ENCODE measurements at regions not wholly inside any gene's neighbourhood (a gene's known extent, or its start where the extent isn't known, plus 50 kb on each side); places are given as distances from the start of the nearest gene placed in this dataset.
"Not testable (repeated sequence)": the region's sequence is repeated elsewhere in the genome, so short reads cannot be mapped to it uniquely, and the experiment has no call there.

DNA sequence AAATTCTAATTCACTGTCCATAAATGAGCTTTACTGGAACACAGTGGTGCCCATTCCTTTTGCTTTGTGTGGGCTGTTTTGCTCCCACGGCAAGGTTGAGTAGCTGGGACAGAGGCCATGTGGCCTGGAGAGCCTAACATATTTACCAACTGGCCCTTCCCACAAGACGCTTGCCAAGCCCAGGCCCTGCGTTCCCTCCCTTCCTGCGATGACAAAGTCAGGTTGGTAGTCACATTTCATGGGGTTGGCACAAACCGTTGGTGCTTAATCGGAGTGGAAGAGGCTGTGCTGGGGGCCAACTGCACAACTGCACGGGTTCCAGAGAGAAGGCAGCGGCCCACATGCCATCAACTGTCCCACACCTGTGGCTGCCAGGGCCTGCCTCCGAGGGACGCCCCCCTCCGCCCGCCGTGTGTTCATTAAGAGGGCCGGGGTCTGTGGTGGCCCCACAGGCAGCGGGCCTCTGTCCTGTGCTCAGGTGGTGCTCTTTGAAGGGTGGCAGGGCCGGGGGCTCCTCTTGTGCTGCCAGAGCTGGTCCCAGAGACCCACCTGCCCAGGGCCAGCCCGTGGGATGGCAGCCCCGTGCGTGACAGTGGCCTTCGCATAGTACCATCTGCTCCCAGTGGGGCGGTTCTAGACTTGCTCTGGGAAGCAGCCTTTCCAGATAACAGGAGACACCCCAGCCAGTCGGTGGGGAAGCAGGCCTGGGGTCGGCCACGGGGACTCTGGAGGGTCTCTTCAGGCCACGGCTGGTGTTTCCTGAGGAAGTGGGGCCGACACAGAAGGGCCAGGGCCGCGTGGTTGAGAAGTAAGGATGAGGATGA, 81.5 kb upstream of the CLDN5 start:
- H3K4me1 Mint-ChIP-seq, result peaks cover 0 to 3% (median 2%) of the 10 kb centered on the region in 3 donors
- ChIA-PET POLR2A (no interaction called here), CTCF (no interaction called here)
- no peak overlapping the region for H3K27ac ChIP-seq (ENCODE audit: low read depth, low read length)
- no peaks in the 10 kb centered on the region for H3K9me3 ChIP-seq (ENCODE audit: low read length)
- H3K27me3 ChIP-seq (ENCODE audit: insufficient read depth, low read length, poor library complexity, severe bottlenecking), result peaks cover 9% of the 10 kb centered on the region
- H3K27ac Mint-ChIP-seq, result no peak overlapping the region
- peaks cover 0 to 2% (median 0%) of the 10 kb centered on the region in 3 donors for H3K36me3 Mint-ChIP-seq
- H3K4me1 ChIP-seq (ENCODE audit: insufficient read depth, low read length), result peaks cover 39% of the 10 kb centered on the region
- DNase-seq, result no peak
- H3K4me3 ChIP-seq (ENCODE audit: low read length), result no peak overlapping the region
- no peaks in the 10 kb centered on the region for H3K9me3 Mint-ChIP-seq
- peaks cover 3 to 23% of the 10 kb centered on the region in 2 donors for H3K27me3 Mint-ChIP-seq
- H3K4me3 Mint-ChIP-seq, result no peak overlapping the region
- no peaks in the 10 kb centered on the region for H3K36me3 ChIP-seq (ENCODE audit: insufficient read depth, low read length)

DNA sequence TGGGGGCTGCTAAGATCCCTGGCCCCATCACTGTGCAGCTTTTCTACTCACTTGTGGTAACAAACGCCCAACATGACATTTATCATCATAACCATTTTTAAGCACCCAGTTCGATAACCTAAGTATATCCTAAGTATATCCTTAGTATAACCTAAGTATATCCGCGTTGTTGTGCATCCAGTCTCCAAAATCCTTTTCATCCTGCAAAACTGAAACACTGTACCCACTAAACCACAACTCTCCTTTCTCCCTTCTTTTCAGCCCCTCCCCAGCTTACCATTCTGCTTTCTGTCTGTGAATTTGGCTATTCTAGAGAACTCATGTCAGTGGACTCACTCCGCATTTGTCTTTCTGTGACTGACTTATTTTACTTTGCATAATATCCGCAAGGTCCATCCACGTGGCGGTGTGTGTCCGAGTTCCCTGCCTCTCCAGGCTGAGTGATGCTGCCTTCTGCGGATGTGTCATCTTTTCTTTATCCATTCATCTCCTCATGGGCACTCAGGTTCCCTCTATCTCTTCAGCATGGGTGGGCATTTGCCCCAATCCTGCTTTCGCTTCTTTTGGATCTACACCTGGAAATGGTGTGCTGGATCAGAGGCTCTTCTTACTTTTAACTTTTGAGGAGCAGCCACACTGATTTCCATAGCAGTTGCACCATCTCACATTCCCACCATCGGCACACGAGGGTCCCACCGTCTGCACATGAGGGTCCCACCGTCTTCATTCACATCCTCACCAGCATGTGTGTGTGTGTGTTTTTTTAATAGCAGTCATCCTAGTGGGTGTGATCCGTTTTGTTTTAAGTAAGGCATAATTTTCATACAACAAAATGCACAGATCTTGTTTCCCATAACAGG, 82.4 kb upstream of the CLDN5 start:
- Histone ChIP-seq H3K36me3 (ENCODE audit: insufficient read depth, low read length) (no peaks in the 10 kb centered on the region), H3K4me1 (ENCODE audit: insufficient read depth, low read length) (peaks cover 43% of the 10 kb centered on the region), H3K4me3 (ENCODE audit: low read length) (no peak overlapping the region), H3K27ac (ENCODE audit: low read depth, low read length) (no peak overlapping the region), H3K27me3 (ENCODE audit: insufficient read depth, low read length, poor library complexity, severe bottlenecking) (peaks cover 9% of the 10 kb centered on the region), H3K9me3 (ENCODE audit: low read length) (no peaks in the 10 kb centered on the region)
- no peaks in the 10 kb centered on the region for H3K9me3 Mint-ChIP-seq
- peaks cover 3 to 23% of the 10 kb centered on the region in 2 donors for H3K27me3 Mint-ChIP-seq
- ChIA-PET CTCF (no interaction called here), POLR2A (no interaction called here)
- H3K4me1 Mint-ChIP-seq, result peaks cover 3 to 7% (median 6%) of the 10 kb centered on the region in 3 donors
- DNase-seq, result no peak
- no peak overlapping the region for H3K4me3 Mint-ChIP-seq
- H3K36me3 Mint-ChIP-seq, result peaks cover 0 to 2% (median 0%) of the 10 kb centered on the region in 3 donors
- H3K27ac Mint-ChIP-seq, result peak overlapping the region in 1 of 8 donors; percentile 3

DNA sequence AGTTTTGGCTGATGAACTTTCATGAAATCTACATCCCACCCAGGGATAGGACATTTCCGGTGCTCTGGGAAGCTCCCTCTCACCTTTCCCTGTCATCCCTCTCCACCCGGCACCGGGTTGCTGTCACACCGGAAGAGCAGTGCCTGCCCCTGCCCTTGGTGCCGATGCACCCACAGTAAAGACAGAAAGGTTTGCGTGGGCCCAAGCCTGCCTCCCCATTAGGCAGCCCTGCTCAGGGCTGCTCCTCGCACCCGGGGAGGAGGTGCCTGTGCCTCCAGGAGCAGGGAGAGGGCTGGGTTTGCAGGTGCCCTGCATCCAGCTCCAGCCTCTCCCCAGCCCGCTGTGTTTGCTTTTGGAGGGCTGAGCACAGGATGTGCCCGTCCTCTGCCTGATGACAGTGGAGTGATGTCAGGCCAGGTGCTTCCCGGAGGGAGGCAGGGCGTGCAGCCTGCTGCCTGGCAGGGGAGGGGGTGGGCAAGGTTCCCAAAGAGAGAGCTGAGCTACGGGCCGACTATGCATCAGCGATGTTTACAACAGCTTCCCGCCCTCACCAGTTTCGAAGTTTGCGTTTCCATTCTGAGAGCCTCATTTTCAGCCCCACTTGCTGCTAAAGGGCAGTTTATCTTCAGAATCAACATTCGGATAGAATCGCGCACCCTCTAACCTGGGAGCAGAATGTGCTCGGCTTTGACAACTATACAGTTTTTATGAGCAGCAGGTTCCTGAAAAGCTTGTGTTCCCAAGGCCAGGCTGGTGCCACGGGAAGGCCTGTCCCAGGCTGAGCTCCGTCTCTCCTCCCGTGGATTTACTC, 83.2 kb upstream of the CLDN5 start:
- H3K27ac ChIP-seq (ENCODE audit: low read depth, low read length), result no peak overlapping the region
- H3K27me3 ChIP-seq (ENCODE audit: insufficient read depth, low read length, poor library complexity, severe bottlenecking), result peaks cover 9% of the 10 kb centered on the region
- DNase-seq, result peak in 1 of 5 donors; percentile 49
- H3K4me3 Mint-ChIP-seq, result no peak overlapping the region
- POLR2A ChIA-PET, result no interaction called here
- no peak overlapping the region for H3K27ac Mint-ChIP-seq
- H3K9me3 Mint-ChIP-seq, result no peaks in the 10 kb centered on the region
- CTCF ChIA-PET, result no interaction called here
- no peaks in the 10 kb centered on the region for H3K36me3 ChIP-seq (ENCODE audit: insufficient read depth, low read length)
- no peak overlapping the region for H3K4me3 ChIP-seq (ENCODE audit: low read length)
- H3K27me3 Mint-ChIP-seq, result peaks cover 0 to 23% of the 10 kb centered on the region in 2 donors
- peaks cover 43% of the 10 kb centered on the region for H3K4me1 ChIP-seq (ENCODE audit: insufficient read depth, low read length)
- no peaks in the 10 kb centered on the region for H3K9me3 ChIP-seq (ENCODE audit: low read length)
- H3K4me1 Mint-ChIP-seq, result peaks cover 3 to 7% (median 6%) of the 10 kb centered on the region in 3 donors
- peaks cover 0 to 2% (median 0%) of the 10 kb centered on the region in 3 donors for H3K36me3 Mint-ChIP-seq

- CTCF ChIA-PET, result no interaction called here
- Mint-ChIP-seq H3K27ac (no peak overlapping the region), H3K9me3 (no peaks in the 10 kb centered on the region)
Measured at GRCh38 chr22:19608003-19608690, 83.9 kb upstream of the CLDN5 start.

DNA sequence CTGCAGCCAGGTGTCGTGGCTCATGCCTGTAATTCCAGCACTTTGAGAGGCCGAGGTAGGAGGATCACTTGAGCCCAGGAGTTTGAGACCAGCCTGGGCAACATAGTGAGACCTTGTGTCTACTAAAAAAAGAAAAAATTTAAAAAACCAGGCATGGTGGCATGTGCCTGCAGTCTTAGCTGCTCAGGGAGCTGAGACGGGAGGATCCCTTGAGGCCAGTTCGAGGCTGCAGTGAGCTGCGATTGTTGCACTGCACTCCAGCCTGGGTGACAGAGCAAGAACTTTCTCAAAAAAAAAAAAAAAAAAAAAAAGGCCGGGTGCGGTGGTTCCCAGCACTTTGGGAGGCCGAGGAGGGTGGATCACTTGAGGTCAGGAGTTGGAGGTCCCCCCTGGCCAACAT, 85.5 kb upstream of the CLDN5 start:
- H3K27ac Mint-ChIP-seq; H3K36me3 ChIP-seq (ENCODE audit: insufficient read depth, low read length); DNase-seq; H3K9me3 Mint-ChIP-seq; H3K4me3 Mint-ChIP-seq; H3K4me1 Mint-ChIP-seq; H3K9me3 ChIP-seq (ENCODE audit: low read length); H3K36me3 Mint-ChIP-seq; H3K4me3 ChIP-seq (ENCODE audit: low read length); POLR2A ChIA-PET; H3K27ac ChIP-seq (ENCODE audit: low read depth, low read length): not testable (repeated sequence)
- CTCF ChIA-PET, result interaction anchor here (1.6 kb wide), 1 partner anchor 20 kb away, joined by 4 read pairs; no protein-coding TSS in a partner anchor
- H3K4me1 ChIP-seq (ENCODE audit: insufficient read depth, low read length), result peaks cover 43% of the 10 kb centered on the region
- H3K27me3 ChIP-seq (ENCODE audit: insufficient read depth, low read length, poor library complexity, severe bottlenecking), result peaks cover 14% of the 10 kb centered on the region
- H3K27me3 Mint-ChIP-seq, result peaks cover 0 to 23% of the 10 kb centered on the region in 2 donors

More at GRCh38 chr22:19608003-19608690, 83.9 kb upstream of the CLDN5 start:
- Mint-ChIP-seq H3K4me3 (no peak overlapping the region), H3K36me3 (peaks cover 0 to 2% (median 0%) of the 10 kb centered on the region in 3 donors), H3K4me1 (peaks cover 3 to 7% (median 6%) of the 10 kb centered on the region in 3 donors), H3K27me3 (peaks cover 0 to 23% of the 10 kb centered on the region in 2 donors)
- Histone ChIP-seq H3K4me3 (ENCODE audit: low read length) (no peak overlapping the region), H3K36me3 (ENCODE audit: insufficient read depth, low read length) (no peaks in the 10 kb centered on the region), H3K27ac (ENCODE audit: low read depth, low read length) (no peak overlapping the region), H3K4me1 (ENCODE audit: insufficient read depth, low read length) (peaks cover 43% of the 10 kb centered on the region), H3K27me3 (ENCODE audit: insufficient read depth, low read length, poor library complexity, severe bottlenecking) (peaks cover 10% of the 10 kb centered on the region), H3K9me3 (ENCODE audit: low read length) (no peaks in the 10 kb centered on the region)
- DNase-seq, result no peak
- POLR2A ChIA-PET, result no interaction called here

GRCh38 chr22:19610518-19611253, 86.5 kb upstream of the CLDN5 start:
- Histone ChIP-seq H3K4me1 (ENCODE audit: insufficient read depth, low read length) (peaks cover 43% of the 10 kb centered on the region), H3K27ac (ENCODE audit: low read depth, low read length) (no peak overlapping the region), H3K9me3 (ENCODE audit: low read length) (no peaks in the 10 kb centered on the region), H3K4me3 (ENCODE audit: low read length) (no peak overlapping the region), H3K27me3 (ENCODE audit: insufficient read depth, low read length, poor library complexity, severe bottlenecking) (peaks cover 14% of the 10 kb centered on the region), H3K36me3 (ENCODE audit: insufficient read depth, low read length) (no peaks in the 10 kb centered on the region)
- peak in 1 of 5 donors; percentile 20 for DNase-seq
- Mint-ChIP-seq H3K27me3 (peaks cover 0 to 28% of the 10 kb centered on the region in 2 donors), H3K27ac (peak overlapping the region in 1 of 8 donors; percentile 12), H3K4me1 (peaks cover 3 to 7% (median 6%) of the 10 kb centered on the region in 3 donors), H3K36me3 (no peaks in the 10 kb centered on the region), H3K9me3 (no peaks in the 10 kb centered on the region), H3K4me3 (peak overlapping the region in 1 of 7 donors; percentile 13)
- ChIA-PET POLR2A (no interaction called here), CTCF (interaction anchor here (1.6 kb wide), 1 partner anchor 19 kb away, joined by 4 read pairs; no protein-coding TSS in a partner anchor)

- ChIA-PET CTCF (no interaction called here), POLR2A (no interaction called here)
- Mint-ChIP-seq H3K4me1 (peaks cover 3 to 7% (median 6%) of the 10 kb centered on the region in 3 donors), H3K27me3 (peaks cover 0 to 21% of the 10 kb centered on the region in 2 donors), H3K27ac (no peak overlapping the region), H3K9me3 (no peaks in the 10 kb centered on the region), H3K36me3 (no peaks in the 10 kb centered on the region), H3K4me3 (no peak overlapping the region)
- Histone ChIP-seq H3K9me3 (ENCODE audit: low read length) (no peaks in the 10 kb centered on the region), H3K4me3 (ENCODE audit: low read length) (no peak overlapping the region), H3K27ac (ENCODE audit: low read depth, low read length) (no peak overlapping the region), H3K4me1 (ENCODE audit: insufficient read depth, low read length) (peaks cover 43% of the 10 kb centered on the region), H3K36me3 (ENCODE audit: insufficient read depth, low read length) (no peaks in the 10 kb centered on the region), H3K27me3 (ENCODE audit: insufficient read depth, low read length, poor library complexity, severe bottlenecking) (peaks cover 15% of the 10 kb centered on the region)
- DNase-seq, result no peak
Measured at GRCh38 chr22:19611590-19611989, 87.4 kb upstream of the CLDN5 start.

Data from CD8-positive, alpha-beta memory T cell (primary cell).